SH-SY5Y (cell line): ENCODE measurements at regions not wholly inside any gene's neighbourhood (a gene's known extent, or its start where the extent isn't known, plus 50 kb on each side); places are given as distances from the start of the nearest gene placed in this dataset.

Experiments
- GATA2 ChIP-seq: IDR thresholded peaks from 2 replicates; pipeline ENCODE4 v1.6.1; 2011; ENCODE audit warnings: mild to moderate bottlenecking, low read depth, low read length
- GATA3 ChIP-seq: IDR thresholded peaks from 2 replicates; pipeline ENCODE4 v1.6.1; 2011; ENCODE audit warnings: low read depth, mild to moderate bottlenecking, low read length, moderate library complexity

GRCh38 chr1:14102180-14102579 lies 402.2 kb downstream of the PRDM2 start:
- no peak for TF ChIP-seq GATA3
- TF ChIP-seq GATA2 = no peak

GRCh38 chr1:14103878-14104430 lies 404.0 kb downstream of the PRDM2 start:
- TF ChIP-seq GATA3 = no peak
- TF ChIP-seq GATA2 = no peak

DNA sequence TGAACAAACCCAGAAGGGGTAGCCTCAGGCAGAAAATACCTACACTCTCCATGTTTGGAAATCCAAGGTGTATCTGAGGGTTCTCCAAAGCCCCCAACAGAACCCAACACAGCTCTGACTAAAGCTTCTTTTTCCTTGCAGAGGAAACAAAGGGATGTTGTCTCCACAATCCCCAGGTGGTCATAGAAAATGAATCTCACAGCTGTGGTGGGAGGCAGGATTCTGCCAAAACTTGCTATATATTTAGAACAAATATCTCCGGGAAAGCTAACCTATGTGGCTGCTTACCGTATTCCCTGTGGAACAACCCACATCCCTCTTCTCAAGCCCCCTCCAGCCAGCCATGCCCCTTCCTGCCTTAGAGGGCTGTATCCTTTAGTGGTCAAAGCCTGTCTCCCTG lies 406.1 kb downstream of the PRDM2 start:
- TF ChIP-seq GATA2 (no peak), GATA3 (no peak)

DNA sequence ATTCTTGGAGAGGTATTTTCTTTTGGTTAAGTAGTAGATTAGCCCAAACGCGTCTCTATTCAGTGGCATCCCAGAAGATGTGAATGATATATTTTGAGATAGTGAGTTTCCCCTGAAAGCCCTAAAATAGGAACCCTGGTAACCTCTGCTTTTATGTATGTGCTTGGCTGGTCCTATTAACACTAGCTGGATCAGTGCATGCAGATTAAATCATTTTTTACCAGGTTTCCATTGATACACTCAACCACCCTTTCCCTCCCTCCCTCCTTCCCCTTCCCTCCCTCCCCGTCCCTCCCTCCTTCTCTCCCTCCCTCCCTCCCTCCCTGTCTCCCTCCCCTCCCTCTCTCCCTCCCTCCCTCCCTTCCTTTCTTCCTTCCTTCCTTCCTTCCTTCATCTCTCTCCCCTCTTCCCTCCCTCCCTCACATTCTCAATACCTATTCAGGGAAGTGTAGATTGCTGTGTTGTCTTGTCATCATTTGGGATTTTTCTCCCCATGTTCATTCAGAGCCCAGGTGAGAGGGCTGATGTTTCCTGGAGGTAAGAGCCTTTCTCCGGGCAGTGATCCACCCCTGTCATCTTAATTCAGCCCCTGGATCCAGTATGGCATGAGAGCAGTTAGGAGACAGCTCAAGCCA lies 406.8 kb downstream of the PRDM2 start:
- TF ChIP-seq GATA2 = no peak

GRCh38 chr1:14108356-14109275 lies 408.6 kb downstream of the PRDM2 start:
- TF ChIP-seq GATA3 (no peak), GATA2 (no peak)

DNA sequence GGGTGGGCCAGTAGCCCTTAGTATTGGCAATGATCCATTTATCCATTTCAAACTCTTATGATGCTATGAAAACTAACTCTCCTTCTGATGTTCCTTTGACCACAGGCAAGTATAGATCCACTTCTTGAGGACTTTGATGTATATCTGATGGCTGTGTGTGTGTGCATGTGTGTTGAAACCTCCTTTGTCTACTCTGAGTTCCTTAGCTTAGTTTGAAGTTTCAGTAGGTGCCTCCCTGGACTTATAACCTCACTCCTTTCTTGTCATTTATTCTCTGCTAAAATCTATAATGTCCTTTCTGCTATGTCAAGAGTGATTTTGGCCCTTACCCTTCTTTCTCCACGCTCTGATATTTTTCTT lies 409.3 kb downstream of the PRDM2 start:
- TF ChIP-seq GATA3 = no peak
- no peak for TF ChIP-seq GATA2

GRCh38 chr1:14110040-14110439 lies 410.1 kb downstream of the PRDM2 start:
- TF ChIP-seq GATA2 = no peak

- no peak for TF ChIP-seq GATA3
These were observed 411.1 kb downstream of the PRDM2 start for GRCh38 chr1:14111121-14111520.

GRCh38 chr1:14112613-14113012 lies 412.6 kb downstream of the PRDM2 start:
- no peak for TF ChIP-seq GATA2
- no peak for TF ChIP-seq GATA3

DNA sequence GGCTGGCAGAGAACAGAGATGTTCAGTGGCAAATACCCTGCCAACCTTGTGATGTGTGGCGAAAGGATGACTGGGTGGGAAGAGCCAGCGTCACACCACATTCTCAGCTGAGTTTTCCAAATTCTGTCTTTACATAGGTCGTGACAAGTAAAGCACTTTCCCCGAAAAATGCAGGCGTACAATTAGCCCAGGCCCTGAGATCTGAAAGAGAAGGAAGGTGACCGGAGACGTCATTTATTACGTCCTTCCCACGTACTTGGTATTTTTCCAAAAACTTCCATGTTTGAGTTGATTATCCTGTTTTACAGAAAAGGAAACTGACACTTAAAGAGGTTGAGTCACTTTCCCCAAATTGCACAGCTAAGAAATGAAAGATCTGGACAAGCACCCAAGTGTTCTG lies 413.3 kb downstream of the PRDM2 start:
- TF ChIP-seq GATA2 (no peak), GATA3 (no peak)

GRCh38 chr1:14113841-14114567 lies 414.0 kb downstream of the PRDM2 start:
- TF ChIP-seq GATA3 = no peak
- TF ChIP-seq GATA2 = no peak

DNA sequence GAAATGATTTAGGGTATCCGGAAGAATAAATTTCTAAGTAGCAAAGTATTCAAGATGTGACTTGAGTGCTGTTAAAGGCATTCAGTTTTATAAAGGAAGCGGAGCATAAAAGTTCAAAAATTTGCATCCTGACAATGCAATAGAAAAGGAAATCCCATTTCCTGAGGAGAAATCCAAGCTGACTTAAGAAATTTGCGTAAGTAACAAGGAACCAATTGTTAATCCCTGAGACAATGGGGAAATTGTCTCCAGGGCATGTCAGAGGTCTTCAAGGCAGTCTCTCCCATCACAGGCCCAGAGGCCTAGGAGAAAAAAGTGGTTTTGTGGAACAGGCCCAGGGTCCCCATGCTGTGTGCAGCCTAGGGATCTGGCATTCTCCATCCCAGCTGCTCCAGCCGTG lies 416.0 kb downstream of the PRDM2 start:
- no peak for TF ChIP-seq GATA2
- TF ChIP-seq GATA3 = no peak

DNA sequence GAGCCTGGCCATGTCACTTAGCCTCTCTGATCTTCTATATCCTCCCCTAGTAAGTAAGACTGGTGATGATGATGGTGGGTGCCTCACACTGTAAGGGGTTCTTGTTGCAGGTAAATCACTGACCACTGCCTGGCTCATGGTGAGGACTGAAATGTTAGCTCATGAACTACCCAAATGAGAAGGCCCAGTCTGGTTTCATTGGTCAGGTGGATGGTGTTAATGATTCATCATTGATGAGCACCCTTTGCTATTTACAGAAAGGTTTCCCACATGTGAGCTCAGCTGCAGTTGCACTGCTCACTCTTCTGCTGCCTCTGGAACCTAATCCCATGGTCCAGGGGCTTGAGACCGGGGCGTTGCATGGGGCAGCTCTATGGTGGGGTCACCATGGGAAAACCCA lies 417.7 kb downstream of the PRDM2 start:
- no peak for TF ChIP-seq GATA2

- no peak for TF ChIP-seq GATA2
- no peak for TF ChIP-seq GATA3
These were observed 418.9 kb downstream of the PRDM2 start for GRCh38 chr1:14118691-14119485.
